HEK293 (cell line): ENCODE measurements at regions not wholly inside any gene's neighbourhood (a gene's known extent, or its start where the extent isn't known, plus 50 kb on each side); places are given as distances from the start of the nearest gene placed in this dataset.

ENCODE experiments used
- CTCF ChIA-PET: fragments of 350-600 bp; formaldehyde crosslinking; extraction: SDS; loops from one replicate; lab custom pipeline; 2021; ENCODE audit warnings: antibody characterized with exemption; lab: Yijun Ruan, JAX
- POLR2A ChIA-PET: fragments of 300-600 bp; formaldehyde crosslinking; extraction: SDS; loops from one replicate; lab custom pipeline; 2020; ENCODE audit warnings: antibody characterized with exemption, inconsistent platforms; lab: Yijun Ruan, JAX
- H3K27ac ChIP-seq: fragments of 200-500 bp; sonication (Bioruptor generic); 2 replicates; pipeline ENCODE4 v1.5.1; 2014; ENCODE audit warnings: low read depth, low read length, control low read depth, inconsistent platforms; ENCODE audit errors: extremely low read depth
- H3K36me3 ChIP-seq, 2 experiments: fragments of 200-500 bp in 1 of 2; sonication (Bioruptor generic) in 1 of 2; 1 replicate in 1 of 2; 2 replicates in 1 of 2; pipeline ENCODE4 v1.5.1; 2014 to 2017; ENCODE audit warnings: inconsistent platforms in 2 of 2, low read length in 2 of 2; ENCODE audit not compliant: control insufficient read depth in 2 of 2, insufficient read depth in 1 of 2
- H3K4me1 ChIP-seq: fragments of 200-500 bp; sonication (Bioruptor generic); 2 replicates; pipeline ENCODE4 v1.5.1; 2014; ENCODE audit warnings: mild to moderate bottlenecking, low read length, inconsistent platforms; ENCODE audit not compliant: control insufficient read depth, insufficient read depth
- H3K4me3 ChIP-seq: 2 replicates; pipeline ENCODE4 v1.5.1; 2011; ENCODE audit warnings: low read depth, mild to moderate bottlenecking, control low read depth, low read length, moderate library complexity
- H3K9me3 ChIP-seq: fragments of 200-500 bp; sonication (Bioruptor generic); 2 replicates; pipeline ENCODE4 v1.5.1; 2014; ENCODE audit warnings: low read depth, low read length, inconsistent platforms; ENCODE audit not compliant: control insufficient read depth, insufficient read depth
- AEBP2 ChIP-seq: fragments of 450-650 bp; formaldehyde crosslinking; IDR thresholded peaks from 2 replicates; pipeline ENCODE4 v1.5.1; 2016; ENCODE audit warnings: missing biosample characterization, missing genetic modification characterization, borderline replicate concordance
- FEZF1 ChIP-seq: fragments of 450-650 bp; formaldehyde crosslinking; IDR thresholded peaks from 2 replicates; pipeline ENCODE4 v1.5.1; 2016; ENCODE audit warnings: missing biosample characterization, missing genetic modification characterization
- SETDB1 ChIP-seq: IDR thresholded peaks from one replicate; pipeline ENCODE4 v1.6.1; 2017; ENCODE audit warnings: mild to moderate bottlenecking, low read length, moderate library complexity, mixed read lengths; ENCODE audit not compliant: insufficient read length
- WT1 ChIP-seq: fragments of 450-650 bp; formaldehyde crosslinking; IDR thresholded peaks from 2 replicates; pipeline ENCODE4 v1.5.1; 2016; ENCODE audit warnings: missing biosample characterization, missing genetic modification characterization
- ZNF132 ChIP-seq: fragments of 450-650 bp; formaldehyde crosslinking; IDR thresholded peaks from 2 replicates; pipeline ENCODE4 v1.5.1; 2017; ENCODE audit warnings: missing biosample characterization, missing genetic modification characterization, borderline replicate concordance
- ZNF184 ChIP-seq: fragments of 450-650 bp; IDR thresholded peaks from 2 replicates; pipeline ENCODE4 v1.5.1; 2018; ENCODE audit warnings: missing biosample characterization, mild to moderate bottlenecking, missing genetic modification characterization
- ZNF394 ChIP-seq: fragments of 450-650 bp; formaldehyde crosslinking; IDR thresholded peaks from 2 replicates; pipeline ENCODE4 v1.5.1; 2016; ENCODE audit warnings: missing biosample characterization, missing genetic modification characterization, mild to moderate bottlenecking, moderate library complexity, borderline replicate concordance
- ZNF423 ChIP-seq: fragments of 450-650 bp; formaldehyde crosslinking; IDR thresholded peaks from 2 replicates; pipeline ENCODE4 v1.5.1; 2016; ENCODE audit warnings: missing biosample characterization, missing genetic modification characterization
- ZNF48 ChIP-seq: fragments of 450-650 bp; formaldehyde crosslinking; IDR thresholded peaks from 2 replicates; pipeline ENCODE4 v1.5.1; 2016; ENCODE audit warnings: missing biosample characterization, missing genetic modification characterization
- ZNF624 ChIP-seq: fragments of 450-650 bp; formaldehyde crosslinking; IDR thresholded peaks from 2 replicates; pipeline ENCODE4 v1.5.1; 2017; ENCODE audit warnings: missing biosample characterization, missing genetic modification characterization
- ZNF692 ChIP-seq: fragments of 450-650 bp; formaldehyde crosslinking; IDR thresholded peaks from 2 replicates; pipeline ENCODE4 v1.5.1; 2016; ENCODE audit warnings: missing biosample characterization, missing genetic modification characterization
- ZNF701 ChIP-seq: fragments of 450-650 bp; formaldehyde crosslinking; IDR thresholded peaks from 2 replicates; pipeline ENCODE4 v1.5.1; 2016; ENCODE audit warnings: missing biosample characterization, missing genetic modification characterization
- ZNF704 ChIP-seq: fragments of 450-650 bp; formaldehyde crosslinking; IDR thresholded peaks from 2 replicates; pipeline ENCODE4 v1.5.1; 2016; ENCODE audit warnings: missing biosample characterization, missing genetic modification characterization

- H3K9me3 ChIP-seq = no peaks in the 10 kb centered on the region
- CTCF ChIA-PET = no interaction called here
- H3K36me3 ChIP-seq = no peaks in the 10 kb centered on the region
- no peak overlapping the region for H3K27ac ChIP-seq
- H3K4me3 ChIP-seq = no peak overlapping the region
- no peaks in the 10 kb centered on the region for H3K4me1 ChIP-seq
- TF ChIP-seq ZNF132 (tag by site-specific recombination) (no peak), ZNF704 (tag by site-specific recombination) (no peak), WT1 (tag by site-specific recombination) (no peak), ZNF624 (no peak), FEZF1 (tag by site-specific recombination) (no peak), ZNF394 (tag by site-specific recombination) (no peak), ZNF423 (tag by site-specific recombination) (no peak), ZNF48 (tag by site-specific recombination) (no peak), ZNF701 (no peak), SETDB1 (no peak), ZNF184 (tag by site-specific recombination) (no peak), ZNF692 (tag by site-specific recombination) (no peak), AEBP2 (tag by site-specific recombination) (no peak)
- POLR2A ChIA-PET = no interaction called here
These were observed 50.6 kb upstream of the ACCSL start for GRCh38 chr11:43997022-43997660.
